Activated effector memory CD4-positive, alpha-beta T cell treated with Interleukin-2 at 50 U/mL for 16 hours (primary cell): ENCODE measurements at regions not wholly inside any gene's neighbourhood (a gene's known extent, or its start where the extent isn't known, plus 50 kb on each side); places are given as distances from the start of the nearest gene placed in this dataset.
"Not testable (repeated sequence)": the region's sequence is repeated elsewhere in the genome, so short reads cannot be mapped to it uniquely, and the experiment has no call there.

ENCODE experiments used
- DNase-seq: peaks from one replicate; pipeline ENCODE4 v3.0.0-alpha.2; 2020

DNA sequence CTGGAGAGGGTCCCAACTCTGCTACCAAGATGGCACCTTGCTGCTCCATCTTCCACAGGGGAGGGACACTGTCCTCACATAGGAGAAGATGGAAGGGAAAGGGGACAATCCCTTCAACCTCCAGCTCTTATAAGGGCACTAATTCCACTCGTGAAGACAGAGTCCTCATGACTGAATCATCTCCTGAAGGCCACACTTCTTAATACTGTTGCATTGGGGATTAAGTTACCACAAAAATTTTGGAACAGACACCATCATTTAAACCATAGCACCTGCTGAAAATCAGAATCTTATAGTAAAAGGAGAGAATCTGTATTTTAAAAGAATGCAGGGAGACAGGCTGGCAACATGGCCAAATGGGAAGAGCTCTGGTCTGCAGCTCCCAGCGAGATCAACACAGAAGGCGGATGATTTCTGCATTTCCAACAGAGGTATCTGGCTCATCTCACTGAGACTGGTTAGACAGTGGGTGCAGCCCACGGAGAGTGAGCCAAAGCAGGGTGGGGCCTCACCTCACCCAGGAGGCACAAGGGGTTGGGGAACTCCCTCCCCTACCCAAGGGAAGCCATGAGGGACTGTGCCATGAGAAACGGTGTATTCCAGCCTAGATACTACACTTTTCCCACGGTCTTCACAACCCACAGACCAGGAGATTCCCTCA lies 69.4 kb upstream of the LIPC start:
- no peak for DNase-seq

GRCh38 chr15:58363118-58363517 lies 68.7 kb upstream of the LIPC start:
- not testable (repeated sequence) for DNase-seq

- not testable (repeated sequence) for DNase-seq
Measured at GRCh38 chr15:58363673-58364072, 68.1 kb upstream of the LIPC start.

- not testable (repeated sequence) for DNase-seq
Measured at GRCh38 chr15:58365098-58365497, 66.7 kb upstream of the LIPC start.

DNA sequence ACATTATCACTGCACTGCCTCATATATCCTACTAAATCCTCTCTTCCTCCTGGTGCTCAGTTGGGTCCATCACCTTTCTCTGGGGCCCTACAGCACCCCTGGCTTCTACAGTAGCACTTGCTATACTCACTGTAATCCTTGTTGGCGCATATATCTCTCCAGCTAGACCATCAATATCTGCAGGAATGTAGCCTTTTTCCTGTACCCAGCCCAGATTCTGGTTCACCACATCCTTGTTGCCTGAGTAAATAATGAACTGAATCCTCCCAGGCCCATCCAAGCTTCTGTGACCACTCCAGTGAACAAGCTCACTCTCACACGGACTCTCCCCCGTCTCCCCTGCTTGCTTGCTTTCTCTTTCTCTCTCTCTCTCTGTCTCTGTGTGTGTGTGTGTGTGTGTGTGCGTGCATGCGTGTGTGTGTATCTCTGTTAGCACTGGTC lies 62.5 kb upstream of the LIPC start:
- no peak for DNase-seq

DNA sequence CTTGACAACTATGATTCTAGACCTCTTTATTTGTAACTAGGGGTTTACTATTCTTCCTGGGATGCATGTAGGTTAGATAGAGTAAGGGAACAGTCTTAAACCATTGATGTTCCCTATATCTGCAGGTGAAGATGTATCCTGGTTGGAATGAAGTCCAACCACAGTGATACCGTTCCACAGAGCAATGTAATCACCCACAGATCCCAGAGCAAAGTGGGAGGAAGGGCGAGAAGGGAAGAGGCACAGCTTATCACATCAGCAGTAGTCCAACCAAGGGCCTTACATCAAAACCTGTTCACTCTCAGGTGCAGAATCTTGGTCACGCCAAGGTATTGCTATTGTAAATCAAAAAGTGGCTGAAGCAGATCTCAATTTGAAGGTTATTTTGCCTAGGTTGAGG lies 61.8 kb upstream of the LIPC start:
- DNase-seq, result no peak

- no peak for DNase-seq
Measured at GRCh38 chr15:58374147-58374546, 57.6 kb upstream of the LIPC start.

DNA sequence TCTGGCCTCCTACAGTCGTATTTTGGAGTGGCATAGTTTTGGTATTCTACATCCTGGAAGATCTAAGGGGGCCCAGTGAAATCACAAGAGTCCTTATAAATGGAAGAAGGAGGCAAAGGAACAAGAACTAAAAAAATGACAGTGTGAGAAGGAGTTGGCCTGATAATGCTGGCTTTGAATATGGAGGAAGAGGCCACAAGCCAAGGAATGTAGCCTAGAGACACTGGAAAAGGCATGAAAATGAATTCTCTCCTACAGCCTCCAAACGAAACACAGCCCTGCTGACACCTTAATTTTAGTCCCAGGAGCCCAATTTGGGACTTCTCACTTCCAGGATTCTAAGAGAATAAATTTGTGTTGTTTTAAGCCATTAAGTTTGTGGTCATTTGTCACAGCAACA lies 54.6 kb upstream of the LIPC start:
- DNase-seq, result no peak

DNA sequence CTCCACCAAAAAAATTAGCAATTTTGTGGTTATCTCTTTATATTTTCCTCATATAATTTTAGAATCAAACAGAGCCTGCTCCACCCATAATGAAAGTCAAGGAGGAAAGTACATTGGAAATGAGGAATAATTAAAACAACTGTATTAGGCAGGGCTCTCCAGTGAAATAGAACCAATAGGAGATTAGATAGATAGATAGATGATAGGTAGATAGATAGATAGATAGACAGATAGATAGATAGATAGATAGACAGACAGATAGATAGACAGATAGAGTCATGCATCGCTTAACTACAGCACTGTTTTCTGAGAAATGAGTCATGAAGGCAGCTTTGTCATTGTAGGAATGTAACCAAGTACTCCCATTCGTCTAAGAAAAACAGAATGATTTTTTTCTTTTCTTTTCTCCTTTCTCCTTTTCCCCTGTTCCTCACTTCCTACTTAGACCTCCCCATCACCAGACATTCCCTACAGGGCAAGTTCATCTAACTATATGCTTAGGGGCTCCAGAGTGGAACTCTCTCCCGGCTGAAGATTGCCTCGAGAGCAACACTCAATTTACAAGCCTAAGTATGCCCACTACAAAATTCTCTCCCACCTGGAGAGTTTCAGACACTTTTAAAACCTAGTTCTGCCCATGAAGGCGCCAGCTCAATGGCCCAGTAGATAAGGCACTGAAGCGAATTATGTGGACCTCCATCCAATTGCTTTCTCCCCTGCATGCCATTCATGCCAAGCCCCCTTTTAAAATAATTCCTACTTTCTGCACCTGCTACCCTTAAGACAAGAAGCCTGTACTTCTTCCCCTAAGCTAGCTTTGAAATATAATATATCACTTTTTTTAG lies 53.3 kb upstream of the LIPC start:
- DNase-seq, result no peak

DNA sequence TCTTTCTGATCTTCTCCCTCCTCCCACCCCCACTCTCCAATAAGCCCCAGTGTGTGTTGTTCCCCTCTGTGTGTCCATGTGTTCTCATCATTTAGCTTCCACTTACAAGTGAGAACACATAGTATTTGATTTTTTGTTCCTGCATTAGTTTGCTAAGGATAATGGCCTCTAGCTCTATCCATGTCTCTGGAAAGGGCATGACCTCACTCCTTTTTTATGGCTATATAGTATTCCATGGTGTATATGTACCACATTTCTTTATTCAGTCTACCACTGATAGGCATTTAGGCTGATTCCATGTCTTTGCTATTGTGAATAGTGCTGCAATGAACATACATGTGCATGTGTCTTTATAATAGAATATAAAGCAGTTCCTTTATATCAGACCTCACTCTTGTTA lies 52.3 kb upstream of the LIPC start:
- DNase-seq, result not testable (repeated sequence)

DNA sequence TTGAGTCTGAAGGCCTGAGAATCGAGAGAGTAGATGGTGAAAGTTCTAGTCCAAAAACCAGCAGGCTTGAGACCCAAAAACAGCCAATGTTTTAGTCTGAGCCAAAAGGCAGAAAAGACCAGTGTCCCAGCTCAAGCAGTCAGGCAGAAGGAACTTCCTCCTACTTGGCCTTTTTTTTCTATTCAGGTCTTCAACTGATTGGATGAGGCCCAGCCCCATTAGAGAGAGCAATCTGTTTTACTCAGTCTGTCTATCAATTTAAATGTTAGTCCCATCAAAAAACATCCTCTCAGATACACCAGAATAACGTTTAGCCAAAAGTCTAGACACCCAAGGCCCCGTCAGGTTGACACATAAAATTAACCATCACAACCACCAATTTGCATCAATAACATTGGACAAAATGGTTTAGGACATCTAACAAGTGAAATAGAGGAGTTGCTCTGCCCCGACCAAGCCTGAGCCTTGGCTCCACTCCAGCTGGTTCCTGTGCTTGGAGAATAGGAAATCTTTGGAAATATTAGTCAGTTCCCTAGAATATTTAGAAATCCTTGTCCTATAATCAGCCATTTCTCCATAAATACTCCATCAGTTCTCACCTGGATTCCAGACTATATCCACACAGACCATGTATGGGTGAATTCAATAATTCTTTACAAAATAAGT lies 51.4 kb upstream of the LIPC start:
- DNase-seq, result no peak

DNA sequence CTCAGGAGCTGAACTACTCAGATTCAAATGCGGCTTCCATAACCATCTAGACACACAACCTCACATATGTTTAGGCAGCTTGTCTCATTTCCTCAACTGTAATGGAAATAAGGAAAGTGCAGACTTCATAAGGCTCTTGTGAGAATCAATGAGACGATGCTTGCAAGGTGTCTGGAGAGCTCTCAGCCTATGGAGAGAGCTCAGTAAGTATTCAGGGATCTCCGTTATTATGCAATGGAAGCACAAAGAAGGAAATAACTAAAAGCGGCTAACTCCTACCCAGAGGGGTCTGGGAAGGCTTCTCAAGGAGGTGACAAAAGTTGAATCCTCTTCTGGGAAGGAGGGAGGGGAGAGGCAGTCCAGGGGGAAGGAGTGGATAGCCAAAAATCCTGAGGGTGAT lies 50.1 kb upstream of the LIPC start:
- DNase-seq, result no peak
